ENCODE measurements at regions not wholly inside any gene's neighbourhood (a gene's known extent, or its start where the extent isn't known, plus 50 kb on each side); places are given as distances from the start of the nearest gene placed in this dataset.

- no peak for TF ChIP-seq EZH2phosphoT487 (IDR thresholded peaks at IDR 0.05; ENCODE audit: insufficient read depth, low read depth)
- no peak for TF ChIP-seq EZH2 (IDR thresholded peaks at IDR 0.05; ENCODE audit: insufficient read depth, poor library complexity, severe bottlenecking)
Measured at GRCh38 chr10:123573236-123574108, 92.7 kb upstream of the GPR26 start.

Data from GM23248 (cell line).